HG03280 (cell line): ENCODE measurements at regions not wholly inside any gene's neighbourhood (a gene's known extent, or its start where the extent isn't known, plus 50 kb on each side); places are given as distances from the start of the nearest gene placed in this dataset.

ENCODE experiments used
- ATAC-seq: cut with Tn5 transposase; IDR thresholded peaks from one replicate; pipeline ENCODE4 v1.9.1; 2021; ENCODE audit warnings: mild to moderate bottlenecking, moderate library complexity; ENCODE audit not compliant: unreplicated experiment

DNA sequence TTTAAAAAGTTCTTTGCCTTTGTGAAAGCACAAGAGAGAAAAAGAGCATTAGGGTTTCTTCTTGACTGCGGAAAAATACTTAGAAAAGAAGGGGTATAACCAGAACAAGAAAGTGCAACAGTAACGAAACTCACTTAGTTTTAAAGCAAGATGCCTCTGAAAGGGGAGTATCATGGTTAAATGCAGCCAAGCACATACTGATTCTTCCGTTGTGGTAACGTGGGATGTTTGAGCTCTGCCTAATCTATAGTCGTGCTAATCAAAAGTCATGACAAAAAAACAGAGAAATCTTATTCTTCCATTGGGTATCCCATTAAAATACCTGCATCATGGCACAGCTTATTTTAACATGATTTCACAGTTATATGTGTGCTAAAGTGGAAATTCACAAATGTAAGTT is 187.8 kb upstream of the LRFN5 start:
- ATAC-seq: no peak

DNA sequence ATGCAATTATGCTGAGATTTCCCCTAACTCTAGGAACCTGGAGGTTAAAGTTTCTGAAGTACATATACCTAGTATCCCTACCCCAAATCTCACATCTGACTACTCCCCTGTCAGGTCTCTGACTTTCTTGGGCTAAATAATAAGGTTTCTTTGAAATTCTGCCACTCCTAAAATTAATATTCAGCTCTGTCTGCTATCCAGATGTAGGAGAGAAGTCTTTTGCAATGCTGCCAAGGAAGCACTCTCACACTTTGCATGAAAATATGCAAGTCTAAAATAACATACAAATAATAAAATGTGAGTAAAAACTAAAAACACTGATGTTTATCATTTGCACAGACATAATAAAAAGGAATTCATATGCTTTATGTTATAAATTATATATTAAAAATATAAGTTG is 196.9 kb upstream of the LRFN5 start:
- no peak for ATAC-seq

DNA sequence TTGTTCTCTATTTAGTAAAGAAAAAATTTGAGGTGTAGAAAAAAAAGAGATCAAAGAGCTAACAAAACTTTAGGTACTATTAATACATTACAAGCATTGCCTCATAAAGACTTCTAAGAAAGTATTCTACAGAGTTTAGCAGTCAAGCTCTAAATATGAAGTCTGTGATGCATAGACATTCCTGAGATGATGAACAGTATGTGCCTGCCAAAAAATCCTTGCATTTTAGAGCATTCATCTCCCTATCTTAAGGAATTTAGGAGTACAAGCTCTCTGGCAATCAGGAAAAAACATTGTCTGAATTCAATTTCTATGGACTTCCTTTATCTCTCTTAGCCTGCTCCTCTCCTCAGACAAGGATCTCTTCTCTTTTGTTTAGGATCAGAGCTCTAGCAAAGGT is 202.6 kb upstream of the LRFN5 start:
- ATAC-seq: no peak

DNA sequence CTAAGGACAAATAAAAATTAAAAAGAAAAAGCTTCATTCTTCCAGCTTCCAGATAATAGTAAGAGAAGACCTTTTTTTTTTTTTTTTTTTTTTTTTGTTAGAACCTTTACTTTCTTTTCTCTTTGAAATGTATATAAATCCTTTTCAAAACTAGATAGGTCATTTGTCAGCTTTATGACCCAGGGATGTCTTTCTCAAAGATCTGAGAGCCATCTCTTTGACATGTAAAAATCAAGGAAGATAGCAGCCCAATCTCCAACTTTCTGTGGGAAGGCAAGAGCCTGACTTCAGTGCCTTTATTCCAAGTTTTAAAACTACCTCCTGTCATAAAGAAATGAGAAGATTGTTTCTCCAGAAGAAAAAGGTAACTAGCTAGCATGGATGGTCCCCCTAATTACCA is 203.3 kb upstream of the LRFN5 start:
- ATAC-seq: no peak

DNA sequence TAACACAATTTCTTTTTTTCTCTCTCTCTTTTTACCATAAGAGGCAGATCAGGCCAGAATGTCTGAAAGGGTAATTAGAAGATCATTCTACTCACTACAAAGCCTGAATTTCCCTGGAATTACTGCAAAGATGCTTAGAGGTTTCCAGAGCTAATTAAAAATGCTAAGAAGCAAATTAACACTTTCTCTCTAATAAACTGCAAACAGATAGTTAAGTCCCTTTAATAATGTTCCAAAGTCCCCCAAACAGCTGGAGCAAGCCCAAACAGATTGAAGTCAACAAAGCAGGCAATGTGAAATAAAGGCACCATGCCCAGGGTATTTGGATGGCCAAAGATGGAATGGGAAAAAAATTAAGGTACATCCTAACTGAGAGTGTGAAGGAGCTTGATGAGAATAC is 208.8 kb upstream of the LRFN5 start:
- no peak for ATAC-seq

DNA sequence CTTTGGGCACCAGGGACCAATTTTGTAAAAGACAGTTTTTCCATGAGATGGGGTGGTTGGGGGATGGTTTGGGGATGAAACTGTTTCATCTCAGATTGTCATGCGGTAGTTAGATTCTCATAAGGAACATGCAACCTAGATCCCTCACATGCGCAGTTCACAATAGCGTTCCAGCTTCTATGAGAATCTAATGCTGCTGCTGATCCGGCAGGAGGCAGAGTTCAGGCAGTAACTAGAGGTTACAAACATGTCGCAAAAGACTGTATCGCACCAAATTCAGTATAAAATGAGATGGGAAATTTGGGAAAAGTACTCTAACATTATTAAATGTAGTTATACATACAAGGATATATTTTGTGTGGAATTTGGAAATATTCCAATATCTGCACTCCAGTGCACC is 213.2 kb upstream of the LRFN5 start:
- ATAC-seq: no peak

DNA sequence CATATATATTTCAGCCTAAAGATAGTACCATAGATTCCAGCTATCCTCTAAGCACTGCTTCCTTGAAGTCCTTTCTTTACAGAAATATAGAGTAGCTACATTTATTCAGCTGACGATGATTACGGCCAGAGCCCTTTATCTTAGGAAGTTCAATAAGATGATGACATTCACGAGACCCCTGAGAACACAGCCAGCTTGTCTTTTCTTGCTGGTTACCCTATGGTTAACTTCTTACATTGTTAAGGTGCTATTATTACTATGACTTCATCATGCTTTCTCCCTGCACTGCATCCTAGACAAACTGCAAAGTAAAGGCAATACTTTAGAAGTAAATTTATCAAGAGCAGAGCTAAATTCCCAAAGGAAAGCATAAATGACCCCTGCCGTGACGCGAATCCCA is 214.4 kb upstream of the LRFN5 start:
- ATAC-seq: no peak

DNA sequence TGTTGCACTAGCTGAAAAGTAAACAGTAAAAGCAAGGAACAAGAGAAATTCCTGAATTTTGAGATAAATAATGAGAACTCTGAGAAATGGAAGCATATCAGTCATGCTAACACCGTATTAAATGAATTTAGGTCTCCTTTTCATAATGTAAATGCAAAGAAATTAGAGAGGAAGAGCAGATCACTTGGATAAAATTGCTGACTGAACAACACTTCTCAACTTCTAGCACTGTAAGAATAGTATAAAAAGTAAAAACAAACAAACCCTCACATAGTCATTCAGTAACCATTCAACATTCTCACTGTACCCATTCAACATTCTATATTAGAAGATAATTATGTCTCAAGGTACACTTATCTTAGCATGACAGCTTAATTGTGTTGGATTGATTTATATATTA is 217.3 kb upstream of the LRFN5 start:
- no peak for ATAC-seq

DNA sequence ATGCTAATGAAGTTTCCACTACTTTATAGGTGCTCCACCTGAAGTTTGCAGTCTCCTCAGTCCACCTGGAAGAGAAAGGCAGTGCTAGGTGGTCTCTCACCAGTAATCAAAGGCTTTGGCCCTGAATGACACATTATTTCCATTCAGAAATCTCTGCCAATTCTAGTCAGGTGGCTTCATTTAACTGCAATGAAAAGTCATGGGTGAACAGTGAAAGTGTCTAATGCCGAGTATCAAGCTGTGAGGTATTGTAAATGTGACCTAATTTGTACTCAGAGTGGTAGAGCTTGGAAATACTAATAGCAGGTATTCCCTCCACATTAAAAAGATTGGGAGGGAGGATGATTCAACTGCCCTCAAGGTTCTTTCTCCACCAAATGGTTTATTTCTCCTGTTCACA is 220.9 kb upstream of the LRFN5 start:
- no peak for ATAC-seq

DNA sequence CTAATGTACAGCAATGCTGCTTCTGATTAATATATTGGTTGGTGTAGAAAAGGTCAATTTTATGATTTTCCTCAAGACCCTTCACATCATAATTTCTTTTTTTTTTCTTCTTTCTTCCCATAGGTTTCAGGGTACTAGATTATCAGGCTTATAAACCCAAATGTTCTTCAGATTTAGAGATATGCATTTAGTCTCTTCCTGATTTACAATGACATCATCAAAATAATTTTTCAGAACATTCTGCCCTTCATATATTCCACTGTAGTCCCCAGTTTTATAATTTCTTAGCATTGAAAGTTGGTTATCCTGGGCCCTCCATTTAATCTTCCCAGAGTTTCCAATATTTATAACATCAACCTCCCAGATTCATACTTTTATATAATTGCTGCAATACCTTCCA is 226.7 kb upstream of the LRFN5 start:
- ATAC-seq: no peak

DNA sequence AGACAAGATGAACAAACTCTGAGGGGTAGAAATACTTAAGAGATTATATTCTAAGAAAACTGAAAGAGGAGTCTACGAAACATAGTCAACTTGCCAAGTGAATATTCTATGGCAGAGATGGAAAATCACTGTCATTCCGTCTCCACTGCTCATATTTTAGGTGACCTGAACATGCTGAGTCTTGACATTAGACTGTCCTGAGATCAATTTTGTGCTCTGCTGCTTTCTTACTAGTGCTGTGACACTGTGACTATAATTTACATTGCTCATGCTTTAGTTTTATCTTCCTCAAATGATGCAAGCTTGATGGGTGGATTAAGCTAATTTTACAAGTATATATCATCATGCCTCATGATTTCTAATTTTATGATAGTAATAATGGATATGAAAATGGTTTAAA is 228.2 kb upstream of the LRFN5 start:
- no peak for ATAC-seq

DNA sequence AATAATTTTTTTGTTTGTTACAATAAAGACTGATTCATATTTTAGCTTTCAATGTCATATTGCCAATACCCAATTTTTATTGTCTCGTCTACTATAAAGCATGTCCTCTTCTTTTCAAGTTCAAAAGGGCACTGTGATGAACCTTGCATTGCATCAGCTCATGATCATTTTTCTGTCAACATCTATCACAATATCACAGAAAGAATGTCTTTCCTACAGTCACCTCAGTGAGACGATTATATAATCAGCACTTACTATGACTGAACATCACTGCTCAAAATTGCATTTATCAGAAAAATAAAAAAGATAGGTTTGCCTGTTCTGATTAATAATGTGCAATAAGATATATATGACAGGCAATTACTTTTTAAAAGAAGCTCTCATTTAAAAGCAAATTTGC is 228.7 kb upstream of the LRFN5 start:
- no peak for ATAC-seq

DNA sequence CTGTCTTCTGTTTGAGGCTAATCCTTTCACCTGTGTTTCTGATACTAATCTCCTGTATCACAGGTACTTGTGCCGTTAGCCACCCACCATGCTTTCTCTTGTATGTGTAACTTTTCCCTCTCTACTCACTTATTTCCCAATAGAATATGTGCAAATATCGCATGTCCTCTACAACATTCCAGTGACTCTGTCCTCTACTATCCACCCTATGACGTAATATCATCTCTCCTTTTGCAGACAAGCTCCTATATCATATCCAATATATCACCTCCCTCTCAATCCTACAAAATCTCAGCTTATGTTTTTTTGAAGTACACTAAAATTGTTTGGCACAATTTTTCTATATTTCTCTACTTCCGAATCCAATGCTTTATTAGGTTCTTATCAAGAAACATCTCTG is 232.6 kb upstream of the LRFN5 start:
- no peak for ATAC-seq

DNA sequence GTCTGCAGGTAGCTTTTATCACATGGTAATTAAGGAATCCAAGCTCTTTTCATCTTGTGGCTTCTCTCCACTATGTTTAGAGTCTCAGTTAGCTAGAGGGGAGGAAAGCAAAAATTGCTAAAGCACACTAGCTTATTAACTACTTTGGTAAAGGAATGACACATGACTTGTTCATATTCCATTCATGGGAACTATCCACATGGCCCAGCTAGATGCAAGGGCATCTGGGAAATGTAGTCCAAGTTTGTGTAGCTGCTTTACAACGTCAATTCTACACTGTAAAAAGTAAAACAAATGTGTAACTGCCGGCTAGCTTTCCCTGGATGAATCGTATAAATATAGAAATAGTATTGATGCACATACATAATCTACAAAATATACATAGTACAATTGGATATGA is 244.5 kb upstream of the LRFN5 start:
- ATAC-seq: no peak

DNA sequence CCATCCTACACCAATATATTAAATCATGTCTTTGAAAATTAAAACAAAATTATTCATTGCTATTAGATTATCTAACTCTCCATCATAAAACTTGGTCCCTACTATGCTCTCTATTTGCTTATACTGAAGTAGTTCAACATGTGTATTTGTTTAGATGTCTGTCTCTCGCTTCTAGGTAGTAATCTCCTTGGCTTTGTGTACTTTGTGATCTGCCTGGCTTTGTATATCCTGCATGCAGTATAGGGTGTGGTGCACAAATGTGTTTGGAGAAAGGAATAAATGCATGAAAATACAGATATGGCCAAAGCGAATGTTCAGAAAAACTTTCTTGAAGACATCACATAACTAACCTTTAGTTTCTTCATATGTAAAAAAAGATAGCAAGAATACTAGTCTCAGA is 246.6 kb upstream of the LRFN5 start:
- no peak for ATAC-seq

DNA sequence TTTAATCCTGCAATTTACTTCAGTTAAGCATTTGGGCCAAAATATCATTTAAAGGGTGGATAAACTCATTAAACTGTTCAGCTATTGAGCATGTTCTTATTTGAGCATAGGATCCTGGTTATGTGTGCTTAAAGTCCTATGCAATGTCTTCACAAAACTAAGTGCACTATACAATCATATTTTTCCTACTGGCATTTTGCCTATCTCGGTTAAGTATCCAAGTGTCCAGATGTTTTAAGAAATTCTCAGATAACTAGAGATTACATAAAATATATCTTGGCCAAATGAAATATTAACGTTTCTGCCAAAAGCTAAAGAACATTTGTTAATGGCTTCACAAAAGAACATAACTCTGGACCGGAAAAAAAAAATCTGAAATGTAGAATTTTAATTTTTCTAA is 250.8 kb upstream of the LRFN5 start:
- ATAC-seq: no peak

DNA sequence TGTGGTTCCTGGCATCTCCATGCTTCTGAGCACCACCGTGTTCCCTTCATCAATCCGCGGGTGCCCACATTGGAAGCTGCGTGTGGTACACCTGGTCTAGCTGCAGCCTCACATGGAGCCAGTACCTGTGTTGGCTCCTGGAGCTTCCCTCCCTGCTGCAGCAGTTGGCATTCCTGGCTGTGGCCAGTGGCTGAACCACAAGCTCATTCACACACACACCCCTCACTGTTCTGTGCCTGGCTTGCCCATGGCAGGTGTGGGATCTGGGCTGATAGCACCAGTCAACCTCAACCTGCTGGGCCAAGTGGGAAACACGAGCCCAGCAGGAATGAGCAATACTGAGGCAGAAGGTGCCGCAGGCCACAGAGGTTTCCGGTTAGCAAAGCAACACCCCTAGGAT is 256.2 kb upstream of the LRFN5 start:
- ATAC-seq: no peak

DNA sequence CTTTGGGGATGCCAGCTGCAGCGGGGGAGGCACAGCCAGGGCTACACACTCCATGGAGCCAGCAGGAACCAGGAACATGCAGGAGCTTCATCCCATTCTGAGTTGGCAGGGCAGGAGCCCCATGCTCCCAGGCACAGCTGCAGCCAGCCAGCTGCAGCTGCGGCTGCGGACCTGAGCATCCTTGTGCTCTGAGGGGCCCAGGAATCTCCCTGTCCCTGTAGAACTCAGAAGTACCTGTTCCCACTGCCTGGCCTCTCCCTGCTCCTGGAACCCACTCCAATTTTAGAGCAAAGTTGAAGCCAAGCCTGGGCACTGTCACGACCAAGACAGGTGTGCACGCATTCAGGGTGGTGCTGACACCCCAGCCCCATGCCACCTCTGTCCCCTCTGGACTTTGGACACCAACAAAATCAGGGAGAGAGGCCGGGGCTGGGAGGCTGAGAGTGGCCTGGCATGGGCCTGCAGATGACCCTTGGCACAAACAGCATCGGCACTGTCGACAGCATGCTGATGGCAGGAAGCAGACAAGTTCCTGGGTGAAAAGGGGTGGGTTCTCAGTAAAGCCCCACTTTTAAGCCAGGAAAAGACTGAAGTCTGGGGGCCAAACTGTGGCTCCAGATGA is 257.3 kb upstream of the LRFN5 start:
- no peak for ATAC-seq

DNA sequence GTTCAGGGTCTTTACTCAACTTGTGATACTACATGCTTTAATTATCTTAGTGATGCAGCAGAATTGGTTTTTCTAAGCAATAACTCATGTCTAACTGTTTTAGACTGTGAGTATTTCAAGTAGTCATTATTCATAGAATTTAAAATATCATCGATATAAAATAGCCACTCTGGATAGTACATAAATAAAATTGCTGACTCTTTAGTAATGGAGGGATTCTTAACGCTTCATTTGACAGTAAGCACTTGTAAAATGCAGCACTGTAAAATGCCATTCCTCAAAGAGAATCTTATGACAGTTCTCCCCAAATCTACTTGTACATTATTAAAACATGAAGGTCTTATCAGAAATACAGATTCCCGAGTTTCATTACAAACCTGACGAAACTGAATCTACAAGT is 262.8 kb upstream of the LRFN5 start:
- ATAC-seq: no peak

DNA sequence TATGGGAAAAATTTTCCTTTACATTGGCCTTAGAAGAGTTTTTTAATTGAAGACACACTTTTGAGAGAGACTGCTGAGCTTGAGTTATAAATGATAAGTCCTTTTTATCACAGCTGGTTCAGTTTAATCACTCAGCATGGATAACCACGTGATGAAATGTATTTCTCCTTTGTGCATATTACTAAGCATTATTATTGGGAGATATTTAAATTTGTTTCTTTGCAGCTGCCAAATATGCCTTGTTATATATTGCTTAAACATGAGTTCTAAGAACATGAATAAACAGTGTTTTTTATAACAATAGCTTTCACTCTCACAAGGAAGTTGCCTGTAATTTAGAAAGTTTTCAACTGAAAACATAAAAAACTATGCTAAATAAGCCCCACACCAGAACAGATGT is 293.5 kb upstream of the LRFN5 start:
- no peak for ATAC-seq

DNA sequence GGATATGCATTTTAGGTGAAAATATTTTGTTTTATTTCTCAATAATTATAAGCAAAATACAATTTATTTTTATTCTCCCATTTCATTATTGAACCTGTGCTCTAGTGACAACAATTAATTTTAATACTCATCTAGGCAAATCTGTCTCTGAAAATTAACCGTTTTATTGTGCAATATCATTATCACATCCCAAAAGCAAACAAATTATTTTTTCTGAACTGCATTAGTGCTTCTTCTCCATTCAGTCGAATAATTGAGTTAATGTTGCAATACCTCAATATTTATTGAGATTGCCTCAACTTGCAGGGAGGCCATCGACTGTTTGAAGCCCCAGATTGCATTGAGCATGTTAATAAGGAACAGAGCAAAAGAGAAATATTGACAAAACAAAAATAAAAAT is 303.2 kb upstream of the LRFN5 start:
- ATAC-seq: no peak

DNA sequence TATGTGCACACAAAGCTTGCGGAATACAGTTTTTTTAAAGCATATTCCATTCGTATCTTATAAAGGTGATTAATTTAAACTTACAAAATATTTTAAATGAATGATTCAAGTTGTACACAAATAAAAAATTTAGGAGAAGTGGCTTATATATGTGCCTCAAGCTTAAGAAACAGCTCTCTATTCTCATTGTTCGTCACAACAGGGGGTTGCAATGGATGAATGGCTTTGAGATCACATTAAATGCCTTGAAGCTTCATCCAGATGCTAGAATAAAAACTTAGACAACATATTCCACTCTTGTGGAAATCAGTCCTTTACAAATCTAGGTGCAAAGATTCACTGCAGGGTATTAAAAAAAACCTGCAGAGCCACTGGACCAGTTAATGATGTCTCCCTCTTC is 303.9 kb upstream of the LRFN5 start:
- ATAC-seq: no peak

DNA sequence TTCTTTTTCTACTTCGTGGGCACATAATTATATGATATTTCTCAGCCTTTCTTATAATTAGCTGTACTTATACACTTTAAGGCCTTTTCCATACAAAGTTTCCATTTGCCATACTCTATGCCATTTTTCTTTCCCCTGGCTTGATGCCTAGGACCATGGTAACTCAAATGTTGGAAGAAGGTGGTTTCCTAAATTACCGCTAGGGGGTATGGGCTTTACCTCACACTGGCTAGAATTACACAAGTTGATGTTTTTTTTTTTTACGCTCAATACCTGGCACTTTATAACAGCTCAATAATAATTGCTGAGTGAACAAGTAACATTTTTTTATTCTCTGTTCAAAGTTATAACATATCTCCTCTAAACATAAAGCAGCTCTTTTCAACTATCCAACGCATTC is 306.8 kb upstream of the LRFN5 start:
- no peak for ATAC-seq

DNA sequence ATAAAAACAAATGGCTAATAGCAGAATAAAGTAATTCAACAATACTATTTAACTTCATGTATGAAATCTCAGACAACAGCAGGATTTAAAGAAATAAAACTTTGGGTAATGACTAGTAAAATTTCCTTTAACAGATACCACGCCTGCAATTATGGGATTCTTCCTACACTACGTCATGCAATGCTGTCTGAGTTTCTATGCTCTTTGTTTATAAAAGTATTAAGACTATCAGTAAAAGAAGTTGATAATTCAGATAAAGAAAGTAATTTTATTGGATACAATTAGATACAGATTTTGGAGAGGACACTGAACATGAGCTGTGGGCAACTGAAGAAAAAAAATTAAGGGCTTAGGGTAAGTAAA is 308.4 kb upstream of the LRFN5 start:
- no peak for ATAC-seq
